ENCODE measurements at regions not wholly inside any gene's neighbourhood (a gene's known extent, or its start where the extent isn't known, plus 50 kb on each side); places are given as distances from the start of the nearest gene placed in this dataset.

DNA sequence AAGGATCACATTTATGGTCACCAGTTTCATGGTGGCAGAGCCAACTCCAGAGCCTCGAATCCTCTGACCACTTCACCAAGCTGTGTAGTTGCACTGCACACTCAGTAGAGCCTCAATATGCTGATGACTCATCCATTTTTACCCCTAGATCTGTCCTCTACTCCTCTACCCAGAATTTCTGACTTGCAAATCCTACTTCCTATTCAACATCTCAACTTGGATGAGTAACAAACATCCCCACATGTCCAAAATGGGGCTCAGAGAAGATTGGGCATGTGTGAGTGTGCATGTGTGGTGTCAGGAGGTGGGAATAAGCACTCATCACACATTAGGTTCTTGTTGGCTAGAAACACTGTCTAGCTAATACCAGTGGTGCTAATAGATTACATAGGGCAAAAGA lies 57.8 kb upstream of the IGFBP2 start:
- DNase-seq (ENCODE audit: low read depth) = no peak

GRCh38 chr2:216576616-216577015 lies 56.6 kb upstream of the IGFBP2 start:
- DNase-seq (ENCODE audit: low read depth) = no peak

DNA sequence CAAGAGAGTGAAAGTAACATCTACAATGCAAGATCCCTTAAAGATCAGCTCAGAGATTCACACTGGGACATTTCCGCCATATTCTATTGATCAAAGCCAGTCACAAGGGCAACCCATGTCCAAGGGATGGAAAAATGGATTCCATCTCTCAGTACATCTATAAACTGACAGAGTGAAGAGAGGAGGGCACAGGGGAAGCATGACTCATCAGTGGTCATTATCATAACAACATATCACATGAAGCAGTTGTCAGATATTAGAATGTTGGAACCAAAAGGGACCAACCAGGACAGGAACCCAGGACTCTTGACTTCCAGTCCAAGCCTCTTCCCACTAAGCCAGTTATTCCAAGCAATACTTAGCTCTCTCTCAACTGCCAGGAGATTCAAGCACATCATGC lies 54.9 kb upstream of the IGFBP2 start:
- DNase-seq (ENCODE audit: low read depth) = peak; percentile 68

- DNase-seq (ENCODE audit: low read depth) = peak; percentile 93
These were observed 50.1 kb upstream of the IGFBP2 start for GRCh38 chr2:216583147-216583546.

Data from EH (cell line).